Panc1 (cell line): ENCODE measurements at regions not wholly inside any gene's neighbourhood (a gene's known extent, or its start where the extent isn't known, plus 50 kb on each side); places are given as distances from the start of the nearest gene placed in this dataset.

Source experiments
- ATAC-seq: fragments of 200-7000 bp; cut with Tn5 transposase; 2 replicates; pipeline ENCODE4 v1.9.1; 2020; ENCODE audit warnings: mild to moderate bottlenecking, moderate library complexity
- BruUV-seq: library from RNA; stranded (reverse); fragments of 400-500 nt; replicated peaks from 2 replicates; lab custom pipeline; 2021; lab: Mats Ljungman, UMichigan
- CTCF ChIA-PET: fragments of 300-600 bp; sonication (Branson Sonifier 250); formaldehyde crosslinking; loops from one replicate; lab custom pipeline; 2022; ENCODE audit warnings: antibody characterized with exemption; lab: Charles Lee
- POLR2A ChIA-PET: fragments of 300-600 bp; sonication (Branson Sonifier 250); formaldehyde crosslinking; loops from one replicate; lab custom pipeline; 2022; ENCODE audit warnings: antibody characterized with exemption; lab: Charles Lee
- DNase-seq: peaks from one replicate; pipeline ENCODE4 v3.0.0-alpha.2; 2010; ENCODE audit warnings: low read depth, low spot score
- H3K27ac ChIP-seq: 2 replicates; pipeline ENCODE4 v1.5.1; 2011; ENCODE audit warnings: mild to moderate bottlenecking, low read length, inconsistent platforms
- H3K27me3 ChIP-seq: fragments of 200-500 bp; sonication (Bioruptor generic); 2 replicates; pipeline ENCODE4 v1.6.0; 2014; ENCODE audit warnings: low read length, inconsistent platforms; ENCODE audit not compliant: control insufficient read depth, insufficient read depth
- H3K36me3 ChIP-seq: fragments of 200-500 bp; sonication (Bioruptor generic); 2 replicates; pipeline ENCODE4 v1.5.1; 2014; ENCODE audit warnings: inconsistent platforms, mild to moderate bottlenecking, low read length, moderate library complexity; ENCODE audit not compliant: control insufficient read depth, insufficient read depth
- H3K4me1 ChIP-seq: 2 replicates; pipeline ENCODE4 v1.5.1; 2011; ENCODE audit warnings: inconsistent platforms, mild to moderate bottlenecking, low read length, moderate library complexity; ENCODE audit not compliant: control insufficient read depth, insufficient read depth
- H3K4me3 ChIP-seq, 2 experiments: 2 replicates each; pipeline ENCODE4 v1.5.1; 2011 to 2012; ENCODE audit warnings: low read depth in 2 of 2, low read length in 2 of 2, mild to moderate bottlenecking in 2 of 2, inconsistent platforms in 1 of 2, moderate library complexity in 1 of 2
- H3K9me3 ChIP-seq: fragments of 200-500 bp; sonication (Bioruptor generic); 2 replicates; pipeline ENCODE4 v1.5.1; 2014; ENCODE audit warnings: low read depth, mild to moderate bottlenecking, inconsistent platforms, low read length, moderate library complexity; ENCODE audit not compliant: control insufficient read depth, insufficient read depth
- POLR2AphosphoS5 ChIP-seq: IDR thresholded peaks from 2 replicates; pipeline ENCODE4 v1.6.1; 2012; ENCODE audit warnings: mild to moderate bottlenecking, low read depth, low read length, moderate library complexity
- SIN3A ChIP-seq: IDR thresholded peaks from 2 replicates; pipeline ENCODE4 v1.6.1; 2012; ENCODE audit warnings: low read depth, mild to moderate bottlenecking, low read length, moderate library complexity, borderline replicate concordance; ENCODE audit not compliant: insufficient read depth
- TCF7L2 ChIP-seq: IDR thresholded peaks from 2 replicates; pipeline ENCODE4 v1.6.1; 2011; ENCODE audit warnings: mild to moderate bottlenecking, low read depth, low read length, inconsistent platforms
- in situ Hi-C: cut with HindIII; loops from 2 replicates; pipeline ENCODE4 v1.10.0; 2016; ENCODE audit warnings: low sequenced_read_pairs, low pct_unique_long_range_greater_than_20kb
- intact Hi-C: fragments of 100-400 bp; cut with micrococcal nuclease; formaldehyde crosslinking; loops from one replicate; pipeline ENCODE4 v1.10.0; 2022; ENCODE audit not compliant: unreplicated experiment
- TF ChIP-seq, protein P1 (sequence below): fragments of 450-650 bp; IDR thresholded peaks from 2 replicates; pipeline ENCODE4 v1.5.1; 2017; ENCODE audit warnings: mild to moderate bottlenecking
- TF ChIP-seq, protein P2 (sequence below), 2 experiments: IDR thresholded peaks; 2 replicates each; pipeline ENCODE4 v1.6.1; 2011 to 2012; ENCODE audit warnings: low read depth in 2 of 2, control low read depth in 1 of 2, low read length in 1 of 2, mild to moderate bottlenecking in 1 of 2, moderate library complexity in 1 of 2; ENCODE audit not compliant: insufficient read depth in 1 of 2

DNA sequence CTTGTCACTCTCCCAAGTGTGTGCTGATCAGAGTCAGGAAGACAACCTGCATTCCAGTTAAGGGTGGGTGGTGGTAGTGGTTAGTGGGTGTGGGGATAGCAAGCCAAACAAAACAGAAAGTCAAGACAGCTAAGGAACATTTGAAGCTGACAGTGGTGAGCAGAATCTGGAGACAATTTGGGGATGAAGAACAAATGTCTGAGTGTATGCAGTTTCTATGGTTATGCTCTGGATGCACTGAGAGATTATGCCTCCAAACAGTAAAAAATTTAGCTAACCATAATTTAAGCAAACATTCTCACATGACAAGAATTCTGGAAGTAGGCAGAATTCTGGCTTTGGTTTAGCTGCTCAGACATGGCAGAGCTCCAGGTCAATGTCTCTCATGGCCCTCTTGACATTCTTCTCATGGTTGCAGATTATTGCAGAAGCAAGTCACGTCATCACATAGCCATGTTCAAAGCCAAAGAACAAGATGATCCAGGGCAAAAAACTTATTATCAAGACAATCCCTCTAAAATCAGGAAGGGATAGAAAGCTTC, 148.7 kb downstream of the LURAP1L start:
- intact Hi-C loops (no loop called here), in situ Hi-C loops (no loop called here)
- Histone ChIP-seq H3K36me3 (no peaks in the 10 kb centered on the region), H3K4me1 (no peaks in the 10 kb centered on the region), H3K27ac (no peak overlapping the region), H3K27me3 (no peaks in the 10 kb centered on the region), H3K9me3 (no peaks in the 10 kb centered on the region), H3K4me3 (no peak overlapping the region)
- ChIA-PET POLR2A (no interaction called here), CTCF (no interaction called here)
- BruUV-seq = no TSS peak
- TF ChIP-seq, protein P1, sequence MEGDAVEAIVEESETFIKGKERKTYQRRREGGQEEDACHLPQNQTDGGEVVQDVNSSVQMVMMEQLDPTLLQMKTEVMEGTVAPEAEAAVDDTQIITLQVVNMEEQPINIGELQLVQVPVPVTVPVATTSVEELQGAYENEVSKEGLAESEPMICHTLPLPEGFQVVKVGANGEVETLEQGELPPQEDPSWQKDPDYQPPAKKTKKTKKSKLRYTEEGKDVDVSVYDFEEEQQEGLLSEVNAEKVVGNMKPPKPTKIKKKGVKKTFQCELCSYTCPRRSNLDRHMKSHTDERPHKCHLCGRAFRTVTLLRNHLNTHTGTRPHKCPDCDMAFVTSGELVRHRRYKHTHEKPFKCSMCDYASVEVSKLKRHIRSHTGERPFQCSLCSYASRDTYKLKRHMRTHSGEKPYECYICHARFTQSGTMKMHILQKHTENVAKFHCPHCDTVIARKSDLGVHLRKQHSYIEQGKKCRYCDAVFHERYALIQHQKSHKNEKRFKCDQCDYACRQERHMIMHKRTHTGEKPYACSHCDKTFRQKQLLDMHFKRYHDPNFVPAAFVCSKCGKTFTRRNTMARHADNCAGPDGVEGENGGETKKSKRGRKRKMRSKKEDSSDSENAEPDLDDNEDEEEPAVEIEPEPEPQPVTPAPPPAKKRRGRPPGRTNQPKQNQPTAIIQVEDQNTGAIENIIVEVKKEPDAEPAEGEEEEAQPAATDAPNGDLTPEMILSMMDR = no peak
- TF ChIP-seq, protein P2, sequence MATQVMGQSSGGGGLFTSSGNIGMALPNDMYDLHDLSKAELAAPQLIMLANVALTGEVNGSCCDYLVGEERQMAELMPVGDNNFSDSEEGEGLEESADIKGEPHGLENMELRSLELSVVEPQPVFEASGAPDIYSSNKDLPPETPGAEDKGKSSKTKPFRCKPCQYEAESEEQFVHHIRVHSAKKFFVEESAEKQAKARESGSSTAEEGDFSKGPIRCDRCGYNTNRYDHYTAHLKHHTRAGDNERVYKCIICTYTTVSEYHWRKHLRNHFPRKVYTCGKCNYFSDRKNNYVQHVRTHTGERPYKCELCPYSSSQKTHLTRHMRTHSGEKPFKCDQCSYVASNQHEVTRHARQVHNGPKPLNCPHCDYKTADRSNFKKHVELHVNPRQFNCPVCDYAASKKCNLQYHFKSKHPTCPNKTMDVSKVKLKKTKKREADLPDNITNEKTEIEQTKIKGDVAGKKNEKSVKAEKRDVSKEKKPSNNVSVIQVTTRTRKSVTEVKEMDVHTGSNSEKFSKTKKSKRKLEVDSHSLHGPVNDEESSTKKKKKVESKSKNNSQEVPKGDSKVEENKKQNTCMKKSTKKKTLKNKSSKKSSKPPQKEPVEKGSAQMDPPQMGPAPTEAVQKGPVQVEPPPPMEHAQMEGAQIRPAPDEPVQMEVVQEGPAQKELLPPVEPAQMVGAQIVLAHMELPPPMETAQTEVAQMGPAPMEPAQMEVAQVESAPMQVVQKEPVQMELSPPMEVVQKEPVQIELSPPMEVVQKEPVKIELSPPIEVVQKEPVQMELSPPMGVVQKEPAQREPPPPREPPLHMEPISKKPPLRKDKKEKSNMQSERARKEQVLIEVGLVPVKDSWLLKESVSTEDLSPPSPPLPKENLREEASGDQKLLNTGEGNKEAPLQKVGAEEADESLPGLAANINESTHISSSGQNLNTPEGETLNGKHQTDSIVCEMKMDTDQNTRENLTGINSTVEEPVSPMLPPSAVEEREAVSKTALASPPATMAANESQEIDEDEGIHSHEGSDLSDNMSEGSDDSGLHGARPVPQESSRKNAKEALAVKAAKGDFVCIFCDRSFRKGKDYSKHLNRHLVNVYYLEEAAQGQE (IDR thresholded peaks at IDR 0.05; ENCODE audit: insufficient read depth in 1 of 2, low read depth in 2 of 2, low read length in 1 of 2) = no peak
- TF ChIP-seq SIN3A (no peak), TCF7L2 (no peak), POLR2AphosphoS5 (no peak)
- DNase-seq (no peak), ATAC-seq (no peak)

DNA sequence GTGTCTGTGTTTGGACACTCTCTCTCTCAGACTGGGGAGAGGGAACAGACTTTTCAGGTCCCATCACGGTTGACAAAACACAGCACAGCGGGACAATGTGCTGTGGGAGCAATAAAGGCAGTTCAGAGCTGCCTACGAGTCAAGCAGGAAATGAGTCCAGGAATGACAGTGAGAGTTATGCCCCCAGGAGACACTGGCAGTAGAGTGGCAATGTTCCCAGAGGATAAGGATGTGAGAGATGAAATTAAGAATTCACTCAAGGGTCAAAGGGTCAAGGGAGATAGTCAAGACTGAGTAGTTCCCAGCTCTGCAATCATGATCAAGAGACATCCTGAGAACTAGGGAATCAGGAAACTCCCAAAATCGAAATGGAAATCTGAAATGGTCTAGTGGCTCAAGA, 156.1 kb downstream of the LURAP1L start:
- no peak for ATAC-seq
- ChIA-PET POLR2A (no interaction called here), CTCF (no interaction called here)
- Histone ChIP-seq H3K9me3 (no peaks in the 10 kb centered on the region), H3K4me1 (no peaks in the 10 kb centered on the region), H3K4me3 (no peak overlapping the region), H3K27ac (no peak overlapping the region), H3K27me3 (no peaks in the 10 kb centered on the region), H3K36me3 (no peaks in the 10 kb centered on the region)
- TF ChIP-seq SIN3A = no peak
- TF ChIP-seq POLR2AphosphoS5 = no peak
- TF ChIP-seq, protein P1 = no peak
- no peak for TF ChIP-seq TCF7L2
- TF ChIP-seq, protein P2 (IDR thresholded peaks at IDR 0.05; ENCODE audit: insufficient read depth in 1 of 2, low read depth in 2 of 2, low read length in 1 of 2) = no peak
- in situ Hi-C loops = no loop called here
- no TSS peak for BruUV-seq
- no peak for DNase-seq
- intact Hi-C loops = no loop called here
